Naive thymus-derived CD4-positive, alpha-beta T cell (primary cell): ENCODE measurements at regions not wholly inside any gene's neighbourhood (a gene's known extent, or its start where the extent isn't known, plus 50 kb on each side); places are given as distances from the start of the nearest gene placed in this dataset.
"Not testable (repeated sequence)": the region's sequence is repeated elsewhere in the genome, so short reads cannot be mapped to it uniquely, and the experiment has no call there.

ENCODE experiments used
- ATAC-seq: fragments of 150-1000 bp; cut with Tn5 transposase; 2 replicates; pipeline ENCODE4 v1.10.0; 2021; ENCODE audit warnings: mild to moderate bottlenecking, moderate library complexity
- CTCF ChIA-PET: fragments of 350-600 bp; sonication (Branson Sonifier 250); formaldehyde crosslinking; loops from one replicate; lab custom pipeline; 2021; ENCODE audit warnings: antibody characterized with exemption; lab: Charles Lee
- POLR2A ChIA-PET: fragments of 350-600 bp; sonication (Branson Sonifier 250); formaldehyde crosslinking; loops from one replicate; lab custom pipeline; 2021; ENCODE audit warnings: antibody characterized with exemption, inconsistent platforms; lab: Charles Lee
- DNase-seq, 9 donors: peaks; one replicate each; pipeline versions ENCODE4 v3.0.0 to v3.0.0-alpha.2; 2020 to 2022; ENCODE audit warnings: mixed read lengths in 1 of 9
- H3K27ac ChIP-seq: one replicate; pipeline ENCODE4 v1.7.0; 2013; ENCODE audit warnings: mild to moderate bottlenecking, low read depth, low read length, moderate library complexity
- H3K27me3 ChIP-seq, 2 donors: one replicate each; pipeline ENCODE4 v1.7.0; 2013; ENCODE audit warnings: low read length in 2 of 2, mild to moderate bottlenecking in 2 of 2, moderate library complexity in 2 of 2; ENCODE audit not compliant: control insufficient read depth in 2 of 2, insufficient read depth in 2 of 2
- H3K36me3 ChIP-seq, 3 experiments: 1 replicate in 2 of 3; 2 replicates in 1 of 3; pipeline ENCODE4 v1.7.0; 2013; ENCODE audit warnings: low read length in 3 of 3, mild to moderate bottlenecking in 3 of 3, moderate library complexity in 1 of 3; ENCODE audit not compliant: insufficient read depth in 3 of 3, control insufficient read depth in 2 of 3
- H3K4me1 ChIP-seq, 2 donors: one replicate each; pipeline ENCODE4 v1.7.0; 2013; ENCODE audit warnings: low read length in 2 of 2, mild to moderate bottlenecking in 2 of 2, moderate library complexity in 1 of 2; ENCODE audit not compliant: control insufficient read depth in 2 of 2, insufficient read depth in 2 of 2
- H3K4me3 ChIP-seq: 2 replicates; pipeline ENCODE4 v1.7.0; 2013; ENCODE audit warnings: mild to moderate bottlenecking, low read length
- H3K9me3 ChIP-seq, 3 experiments: 1 replicate in 2 of 3; 2 replicates in 1 of 3; pipeline ENCODE4 v1.7.0; 2013; ENCODE audit warnings: low read length in 3 of 3; ENCODE audit not compliant: control insufficient read depth in 2 of 3
- H3K27ac Mint-ChIP-seq, 9 donors: one replicate each; pipeline ENCODE4 v1.8.0; 2020 to 2022; ENCODE audit warnings: mixed read lengths in 9 of 9, mild to moderate bottlenecking in 8 of 9, moderate library complexity in 5 of 9, inconsistent platforms in 2 of 9
- H3K27me3 Mint-ChIP-seq, 5 donors: one replicate each; pipeline ENCODE4 v1.8.0; 2021 to 2022; ENCODE audit warnings: mixed read lengths in 5 of 5, mild to moderate bottlenecking in 1 of 5
- H3K36me3 Mint-ChIP-seq, 5 donors: one replicate each; pipeline ENCODE4 v1.8.0; 2020 to 2022; ENCODE audit warnings: mixed read lengths in 5 of 5, mild to moderate bottlenecking in 3 of 5, inconsistent platforms in 1 of 5
- H3K4me1 Mint-ChIP-seq, 7 donors: one replicate each; pipeline ENCODE4 v1.8.0; 2020 to 2022; ENCODE audit warnings: mixed read lengths in 7 of 7, mild to moderate bottlenecking in 3 of 7, inconsistent platforms in 1 of 7
- H3K4me3 Mint-ChIP-seq, 10 donors: one replicate each; pipeline ENCODE4 v1.8.0; 2020 to 2022; ENCODE audit warnings: mild to moderate bottlenecking in 10 of 10, mixed read lengths in 10 of 10, moderate library complexity in 6 of 10, inconsistent platforms in 2 of 10
- H3K9me3 Mint-ChIP-seq, 11 donors: one replicate each; pipeline ENCODE4 v1.8.0; 2020 to 2022; ENCODE audit warnings: mixed read lengths in 11 of 11, mild to moderate bottlenecking in 4 of 11, inconsistent platforms in 1 of 11, moderate library complexity in 1 of 11
- intact Hi-C, 2 donors: fragments of 100-400 bp; cut with micrococcal nuclease; formaldehyde crosslinking; loops; one replicate each; pipeline ENCODE4 v1.15.1; 2023

- H3K27me3 ChIP-seq, H3K4me3 Mint-ChIP-seq, H3K9me3 ChIP-seq, POLR2A ChIA-PET, ATAC-seq, DNase-seq, H3K27ac Mint-ChIP-seq, H3K4me1 Mint-ChIP-seq, H3K36me3 ChIP-seq, intact Hi-C loops, H3K4me1 ChIP-seq, H3K27ac ChIP-seq, CTCF ChIA-PET, H3K4me3 ChIP-seq, H3K36me3 Mint-ChIP-seq, H3K9me3 Mint-ChIP-seq: not testable (repeated sequence)
- H3K27me3 Mint-ChIP-seq: peaks cover 4 to 38% (median 30%) of the 10 kb centered on the region in 5 donors
These were observed 116.0 kb upstream of the DAP start for GRCh38 chr5:10876996-10877395.

GRCh38 chr5:10876006-10876744, 115.1 kb upstream of the DAP start:
- H3K36me3 Mint-ChIP-seq: no peaks in the 10 kb centered on the region
- H3K9me3 ChIP-seq: no peaks in the 10 kb centered on the region
- H3K4me1 ChIP-seq: no peaks in the 10 kb centered on the region
- no peaks in the 10 kb centered on the region for H3K9me3 Mint-ChIP-seq
- ChIA-PET POLR2A (no interaction called here), CTCF (no interaction called here)
- no peak overlapping the region for H3K27ac Mint-ChIP-seq
- intact Hi-C loops: no loop called here
- no peaks in the 10 kb centered on the region for H3K27me3 ChIP-seq
- H3K27ac ChIP-seq: no peak overlapping the region
- no peak overlapping the region for H3K4me3 ChIP-seq
- ATAC-seq (no peak), DNase-seq (no peak)
- H3K36me3 ChIP-seq: no peaks in the 10 kb centered on the region
- no peaks in the 10 kb centered on the region for H3K4me1 Mint-ChIP-seq
- H3K27me3 Mint-ChIP-seq: peaks cover 4 to 35% (median 30%) of the 10 kb centered on the region in 5 donors
- H3K4me3 Mint-ChIP-seq: no peak overlapping the region

GRCh38 chr5:10875201-10875768, 114.3 kb upstream of the DAP start:
- POLR2A ChIA-PET: no interaction called here
- no peak for DNase-seq
- no peaks in the 10 kb centered on the region for H3K27me3 ChIP-seq

GRCh38 chr5:10874541-10874940, 113.5 kb upstream of the DAP start:
- intact Hi-C loops: no loop called here
- Mint-ChIP-seq H3K36me3 (no peaks in the 10 kb centered on the region), H3K4me1 (no peaks in the 10 kb centered on the region), H3K27ac (no peak overlapping the region), H3K9me3 (no peaks in the 10 kb centered on the region), H3K27me3 (peaks cover 4 to 34% (median 30%) of the 10 kb centered on the region in 5 donors), H3K4me3 (no peak overlapping the region)
- Histone ChIP-seq H3K27me3 (no peaks in the 10 kb centered on the region), H3K9me3 (no peaks in the 10 kb centered on the region), H3K36me3 (no peaks in the 10 kb centered on the region), H3K4me3 (no peak overlapping the region), H3K27ac (no peak overlapping the region), H3K4me1 (no peaks in the 10 kb centered on the region)
- no peak for ATAC-seq
- ChIA-PET POLR2A (no interaction called here), CTCF (no interaction called here)
- DNase-seq: no peak

More at GRCh38 chr5:10875201-10875768, 114.3 kb upstream of the DAP start:
- Mint-ChIP-seq H3K9me3 (no peaks in the 10 kb centered on the region), H3K4me3 (no peak overlapping the region), H3K27ac (no peak overlapping the region), H3K36me3 (no peaks in the 10 kb centered on the region), H3K27me3 (peaks cover 4 to 38% (median 31%) of the 10 kb centered on the region in 5 donors), H3K4me1 (no peaks in the 10 kb centered on the region)
- Histone ChIP-seq H3K4me3 (no peak overlapping the region), H3K36me3 (no peaks in the 10 kb centered on the region), H3K9me3 (no peaks in the 10 kb centered on the region), H3K27ac (no peak overlapping the region), H3K4me1 (no peaks in the 10 kb centered on the region)
- no peak for ATAC-seq
- CTCF ChIA-PET: no interaction called here
- intact Hi-C loops: no loop called here

- ChIA-PET CTCF (no interaction called here), POLR2A (no interaction called here)
- Mint-ChIP-seq H3K36me3 (no peaks in the 10 kb centered on the region), H3K4me1 (no peaks in the 10 kb centered on the region), H3K27me3 (peaks cover 4 to 27% (median 14%) of the 10 kb centered on the region in 5 donors), H3K27ac (no peak overlapping the region), H3K4me3 (no peak overlapping the region), H3K9me3 (no peaks in the 10 kb centered on the region)
- no peaks in the 10 kb centered on the region for H3K9me3 ChIP-seq
- no peaks in the 10 kb centered on the region for H3K4me1 ChIP-seq
- no peak for DNase-seq
- no peak overlapping the region for H3K4me3 ChIP-seq
- no peaks in the 10 kb centered on the region for H3K36me3 ChIP-seq
- no peak overlapping the region for H3K27ac ChIP-seq
- intact Hi-C loops: no loop called here
- no peak for ATAC-seq
- H3K27me3 ChIP-seq: no peaks in the 10 kb centered on the region
These were observed 109.8 kb upstream of the DAP start for GRCh38 chr5:10870791-10871190.

GRCh38 chr5:10868956-10869355, 107.9 kb upstream of the DAP start:
- ChIA-PET POLR2A (no interaction called here), CTCF (no interaction called here)
- Histone ChIP-seq H3K4me1 (no peaks in the 10 kb centered on the region), H3K36me3 (no peaks in the 10 kb centered on the region), H3K9me3 (no peaks in the 10 kb centered on the region), H3K27me3 (peaks cover 0 to under 1% of the 10 kb centered on the region in 2 donors), H3K27ac (no peak overlapping the region), H3K4me3 (no peak overlapping the region)
- Mint-ChIP-seq H3K27me3 (peaks cover 0 to 16% (median 9%) of the 10 kb centered on the region in 5 donors), H3K4me1 (peaks cover 0 to under 1% (median 0%) of the 10 kb centered on the region in 7 donors), H3K36me3 (no peaks in the 10 kb centered on the region), H3K4me3 (no peak overlapping the region), H3K27ac (no peak overlapping the region), H3K9me3 (peaks cover 0 to 3% (median 0%) of the 10 kb centered on the region in 11 donors)
- ATAC-seq (no peak), DNase-seq (no peak)
- intact Hi-C loops: loop anchor here in 1 of 2 donors (5.0 kb wide), 1 partner anchor 1153 kb away; no protein-coding TSS in a partner anchor
